Skeletal muscle cell (primary cell): ENCODE measurements at regions not wholly inside any gene's neighbourhood (a gene's known extent, or its start where the extent isn't known, plus 50 kb on each side); places are given as distances from the start of the nearest gene placed in this dataset.
"Not testable (repeated sequence)": the region's sequence is repeated elsewhere in the genome, so short reads cannot be mapped to it uniquely, and the experiment has no call there.

Source experiments
- DNase-seq: peaks from one replicate; pipeline ENCODE4 v3.0.0-alpha.2; 2010; ENCODE audit warnings: low read depth
- H3K4me3 ChIP-seq: 2 replicates; pipeline ENCODE4 v1.5.1; 2011; ENCODE audit warnings: low read depth, mild to moderate bottlenecking, control low read depth, low read length, moderate library complexity

GRCh38 chr1:29400203-29400602 is 163.9 kb downstream of the PTPRU start:
- not testable (repeated sequence) for DNase-seq, H3K4me3 ChIP-seq

- H3K4me3 ChIP-seq: no peak overlapping the region
- DNase-seq: no peak
Measured at GRCh38 chr1:29399465-29399864, 163.1 kb downstream of the PTPRU start.

GRCh38 chr1:29398431-29398830 is 162.1 kb downstream of the PTPRU start:
- DNase-seq: no peak
- H3K4me3 ChIP-seq: no peak overlapping the region

GRCh38 chr1:29397981-29398380 is 161.7 kb downstream of the PTPRU start:
- DNase-seq: no peak

GRCh38 chr1:29397256-29397590 is 160.9 kb downstream of the PTPRU start:
- no peak overlapping the region for H3K4me3 ChIP-seq
- no peak for DNase-seq

More at GRCh38 chr1:29397981-29398380, 161.7 kb downstream of the PTPRU start:
- no peak overlapping the region for H3K4me3 ChIP-seq

- H3K4me3 ChIP-seq: no peak overlapping the region
- DNase-seq: no peak
Measured at GRCh38 chr1:29396438-29397255, 160.3 kb downstream of the PTPRU start.

- no peak overlapping the region for H3K4me3 ChIP-seq
- no peak for DNase-seq
Measured at GRCh38 chr1:29395736-29396437, 159.6 kb downstream of the PTPRU start.

- no peak overlapping the region for H3K4me3 ChIP-seq
- no peak for DNase-seq
Measured at GRCh38 chr1:29394521-29395225, 158.4 kb downstream of the PTPRU start.

- no peak for DNase-seq
- no peak overlapping the region for H3K4me3 ChIP-seq
Measured at GRCh38 chr1:29393451-29393826, 157.1 kb downstream of the PTPRU start.

- H3K4me3 ChIP-seq: no peak overlapping the region
- DNase-seq: no peak
Measured at GRCh38 chr1:29392486-29393450, 156.4 kb downstream of the PTPRU start.

- DNase-seq: no peak
Measured at GRCh38 chr1:29392036-29392435, 155.7 kb downstream of the PTPRU start.

GRCh38 chr1:29391362-29391880 is 155.1 kb downstream of the PTPRU start:
- no peak overlapping the region for H3K4me3 ChIP-seq
- DNase-seq: no peak

More at GRCh38 chr1:29392036-29392435, 155.7 kb downstream of the PTPRU start:
- no peak overlapping the region for H3K4me3 ChIP-seq

GRCh38 chr1:29390491-29391361 is 154.4 kb downstream of the PTPRU start:
- H3K4me3 ChIP-seq: no peak overlapping the region
- no peak for DNase-seq

GRCh38 chr1:29390075-29390474 is 153.8 kb downstream of the PTPRU start:
- no peak for DNase-seq
- no peak overlapping the region for H3K4me3 ChIP-seq

- DNase-seq: no peak
Measured at GRCh38 chr1:29389533-29390041, 153.3 kb downstream of the PTPRU start.

GRCh38 chr1:29388884-29389283 is 152.6 kb downstream of the PTPRU start:
- no peak for DNase-seq

More at GRCh38 chr1:29389533-29390041, 153.3 kb downstream of the PTPRU start:
- no peak overlapping the region for H3K4me3 ChIP-seq

GRCh38 chr1:29388170-29388569 is 151.8 kb downstream of the PTPRU start:
- no peak overlapping the region for H3K4me3 ChIP-seq
- DNase-seq: no peak

More at GRCh38 chr1:29388884-29389283, 152.6 kb downstream of the PTPRU start:
- no peak overlapping the region for H3K4me3 ChIP-seq

GRCh38 chr1:29387210-29387609 is 150.9 kb downstream of the PTPRU start:
- no peak for DNase-seq
- no peak overlapping the region for H3K4me3 ChIP-seq
